GM23248 (cell line): ENCODE measurements at regions not wholly inside any gene's neighbourhood (a gene's known extent, or its start where the extent isn't known, plus 50 kb on each side); places are given as distances from the start of the nearest gene placed in this dataset.

Source experiments
- EZH2 ChIP-seq: fragments of 200-600 bp; sonication (generic); IDR thresholded peaks from 2 replicates; pipeline ENCODE4 v1.6.1; 2018; ENCODE audit warnings: antibody characterized with exemption, mild to moderate bottlenecking; ENCODE audit not compliant: insufficient read depth, poor library complexity, severe bottlenecking
- EZH2phosphoT487 ChIP-seq: fragments of 200-600 bp; sonication (generic); IDR thresholded peaks from 2 replicates; pipeline ENCODE4 v1.6.1; 2018; ENCODE audit warnings: antibody characterized with exemption, moderate library complexity, mild to moderate bottlenecking, low read depth; ENCODE audit not compliant: insufficient read depth

DNA sequence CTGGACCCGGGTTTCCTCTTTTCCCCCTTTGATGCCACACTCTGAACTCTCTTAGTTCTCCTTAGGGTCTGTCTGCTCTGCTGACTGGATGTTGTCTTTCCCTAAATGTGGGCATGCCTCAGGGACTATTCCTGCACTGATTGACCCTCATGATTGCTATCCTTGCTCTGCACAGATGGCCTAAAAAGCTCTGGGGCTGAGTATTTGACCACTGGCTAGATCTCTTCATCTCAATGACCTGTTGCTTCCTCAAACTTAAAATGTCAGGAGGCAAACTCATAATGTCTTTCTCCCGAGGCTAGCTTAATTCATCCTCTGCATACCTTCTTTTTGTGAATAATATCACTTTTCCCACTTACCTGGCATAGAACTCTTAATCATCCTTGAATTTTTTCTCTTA is 157.4 kb downstream of the GATB start:
- TF ChIP-seq EZH2 (no peak), EZH2phosphoT487 (no peak)
